Transverse colon (tissue), 4 donors: ENCODE measurements at regions not wholly inside any gene's neighbourhood (a gene's known extent, or its start where the extent isn't known, plus 50 kb on each side); places are given as distances from the start of the nearest gene placed in this dataset.
"Not testable (repeated sequence)": the region's sequence is repeated elsewhere in the genome, so short reads cannot be mapped to it uniquely, and the experiment has no call there.

Source experiments
- DNase-seq: peaks from one replicate; pipeline ENCODE4 v3.0.0-alpha.2; 2019
- H3K27ac ChIP-seq, 4 donors: fragments of 200-600 bp; sonication (generic); 2 replicates each; pipeline ENCODE4 v1.5.1; 2016 to 2018; ENCODE audit warnings: inconsistent platforms in 4 of 4
- H3K27me3 ChIP-seq: fragments of 200-600 bp; sonication (generic); 2 replicates; pipeline ENCODE4 v1.5.1; 2017; ENCODE audit warnings: inconsistent platforms
- H3K36me3 ChIP-seq, 4 donors: fragments of 200-600 bp; sonication (generic); 2 replicates each; pipeline ENCODE4 v1.5.1; 2017 to 2019; ENCODE audit warnings: inconsistent platforms in 4 of 4
- H3K4me1 ChIP-seq, 4 donors: fragments of 200-600 bp; sonication (generic); 2 replicates each; pipeline ENCODE4 v1.5.1; 2017 to 2020; ENCODE audit warnings: inconsistent platforms in 4 of 4
- H3K4me3 ChIP-seq, 4 donors: fragments of 200-600 bp; sonication (generic); 1 replicate in 1 of 4; 2 replicates in 3 of 4; pipeline versions ENCODE4 v1.5.1 to v1.6.1; 2017 to 2019; ENCODE audit warnings: inconsistent platforms in 4 of 4
- H3K9me3 ChIP-seq, 2 donors: fragments of 200-600 bp; sonication (generic); 2 replicates each; pipeline ENCODE4 v1.5.1; 2017 to 2019; ENCODE audit warnings: inconsistent platforms in 2 of 2
- CTCF ChIP-seq, 5 experiments: fragments of 200-600 bp in 3 of 5; fragments of 450-650 bp in 2 of 5; sonication (generic) in 3 of 5; IDR thresholded peaks; 1 replicate in 2 of 5; 2 replicates in 3 of 5; pipeline ENCODE4 v1.5.1; 2016 to 2017; ENCODE audit warnings: antibody characterized with exemption in 5 of 5, inconsistent platforms in 3 of 5, mild to moderate bottlenecking in 2 of 5, moderate library complexity in 1 of 5
- EP300 ChIP-seq: sonication (generic); formaldehyde crosslinking; IDR thresholded peaks from one replicate; pipeline ENCODE4 v1.6.1; 2017; ENCODE audit warnings: antibody characterized with exemption, low read depth
- POLR2A ChIP-seq: fragments of 450-650 bp; IDR thresholded peaks from one replicate; pipeline ENCODE4 v1.6.1; 2016; ENCODE audit warnings: antibody characterized with exemption, mild to moderate bottlenecking, moderate library complexity
- POLR2AphosphoS5 ChIP-seq, 3 donors: sonication (generic); formaldehyde crosslinking; IDR thresholded peaks; one replicate each; pipeline ENCODE4 v1.6.1; 2016; ENCODE audit warnings: antibody characterized with exemption in 3 of 3
- WGBS, 2 donors: methylation state at CpG; one replicate each; pipeline ENCODE4 v1.1.5; 2018; ENCODE audit warnings: low coverage in 1 of 2; 5-methylcytosine and 5-hydroxymethylcytosine counted together
- in situ Hi-C, 4 donors: fragments of 200-750 bp; cut with MboI; loops; one replicate each; pipeline versions ENCODE4 v1.15.0 to v1.15.1; 2017; ENCODE audit warnings: low sequenced_read_pairs in 3 of 4, low pct_ligation_motif_present in 1 of 4, low pct_unique_long_range_greater_than_20kb in 1 of 4
- intact Hi-C: fragments of 100-400 bp; cut with DNase I; formaldehyde crosslinking; loops from one replicate; pipeline ENCODE4 v1.15.1; 2023; ENCODE audit warnings: low total_unique reads

GRCh38 chr10:64690194-64690593 is 1169.0 kb downstream of the REEP3 start:
- no peak for DNase-seq
- no peaks in the 10 kb centered on the region for H3K36me3 ChIP-seq
- no peaks in the 10 kb centered on the region for H3K4me1 ChIP-seq
- 27 to 62% methylated on average over 1 to 3 of the region's 3 CpGs for WGBS, 2 donors
- H3K4me3 ChIP-seq = no peak overlapping the region
- TF ChIP-seq CTCF (IDR thresholded peaks at IDR 0.05) = no peak
- TF ChIP-seq POLR2AphosphoS5 (IDR thresholded peaks at IDR 0.05) = no peak
- TF ChIP-seq EP300 = no peak
- no peak for TF ChIP-seq POLR2A
- H3K27me3 ChIP-seq = no peaks in the 10 kb centered on the region
- no peak overlapping the region for H3K27ac ChIP-seq
- intact Hi-C loops = no loop called here
- in situ Hi-C loops = no loop called here
- no peaks in the 10 kb centered on the region for H3K9me3 ChIP-seq

- no peak overlapping the region for H3K27ac ChIP-seq
- no peaks in the 10 kb centered on the region for H3K36me3 ChIP-seq
- no peak overlapping the region for H3K4me3 ChIP-seq
- H3K27me3 ChIP-seq = no peaks in the 10 kb centered on the region
- H3K9me3 ChIP-seq = no peaks in the 10 kb centered on the region
- in situ Hi-C loops (no loop called here), intact Hi-C loops (no loop called here)
- no peak for TF ChIP-seq POLR2A
- TF ChIP-seq EP300 = no peak
- TF ChIP-seq POLR2AphosphoS5 (IDR thresholded peaks at IDR 0.05) = no peak
- no peaks in the 10 kb centered on the region for H3K4me1 ChIP-seq
- DNase-seq = no peak
- WGBS, 2 donors = 57 to 62% methylated on average over 3 of the region's 3 CpGs
These were observed 1178.0 kb downstream of the REEP3 start for GRCh38 chr10:64699244-64699643.

- DNase-seq, intact Hi-C loops, in situ Hi-C loops, H3K27ac ChIP-seq, H3K4me1 ChIP-seq, H3K27me3 ChIP-seq, H3K4me3 ChIP-seq, H3K36me3 ChIP-seq, H3K9me3 ChIP-seq: not testable (repeated sequence)
- WGBS, 2 donors = 42 to 45% methylated on average over 2 to 3 of the region's 3 CpGs
These were observed 1180.9 kb downstream of the REEP3 start for GRCh38 chr10:64702086-64702485.

- TF ChIP-seq POLR2A (no peak), POLR2AphosphoS5 (IDR thresholded peaks at IDR 0.05) (no peak), CTCF (IDR thresholded peaks at IDR 0.05) (no peak), EP300 (no peak)
These were observed 1187.9 kb downstream of the REEP3 start for GRCh38 chr10:64708884-64709681.

GRCh38 chr10:64726466-64726865 is 1205.3 kb downstream of the REEP3 start:
- DNase-seq = no peak
- Histone ChIP-seq H3K4me1 (peaks cover 0 to 2% (median under 1%) of the 10 kb centered on the region in 4 donors), H3K27ac (no peak overlapping the region), H3K9me3 (no peaks in the 10 kb centered on the region), H3K4me3 (no peak overlapping the region), H3K36me3 (no peaks in the 10 kb centered on the region), H3K27me3 (no peaks in the 10 kb centered on the region)
- no peak for TF ChIP-seq CTCF (IDR thresholded peaks at IDR 0.05)
- no peak for TF ChIP-seq POLR2AphosphoS5 (IDR thresholded peaks at IDR 0.05)
- TF ChIP-seq POLR2A = no peak
- TF ChIP-seq EP300 = no peak
- in situ Hi-C loops = no loop called here
- intact Hi-C loops = no loop called here

More at GRCh38 chr10:64708884-64709681, 1187.9 kb downstream of the REEP3 start:
- DNase-seq = no peak
- no peak overlapping the region for H3K4me3 ChIP-seq
- intact Hi-C loops = no loop called here
- in situ Hi-C loops = no loop called here
- no peaks in the 10 kb centered on the region for H3K27me3 ChIP-seq
- H3K27ac ChIP-seq = no peak overlapping the region
- WGBS, 2 donors = 77 to 84% methylated on average over 3 of the region's 3 CpGs
- no peaks in the 10 kb centered on the region for H3K9me3 ChIP-seq
- H3K4me1 ChIP-seq = no peaks in the 10 kb centered on the region
- no peaks in the 10 kb centered on the region for H3K36me3 ChIP-seq
